H9 (cell line): ENCODE measurements at regions not wholly inside any gene's neighbourhood (a gene's known extent, or its start where the extent isn't known, plus 50 kb on each side); places are given as distances from the start of the nearest gene placed in this dataset.

Experiments
- DNase-seq: peaks from one replicate; pipeline ENCODE4 v3.0.0-alpha.2; 2017
- H2AFZ ChIP-seq: one replicate; pipeline ENCODE4 v1.6.1; 2013; ENCODE audit warnings: mild to moderate bottlenecking, low read length, control low read depth, moderate library complexity
- H2AK5ac ChIP-seq: 2 replicates; pipeline ENCODE4 v1.6.1; 2013; ENCODE audit warnings: low read length, control low read depth, mixed read lengths; ENCODE audit not compliant: insufficient read length
- H2BK120ac ChIP-seq: one replicate; pipeline ENCODE4 v1.6.1; 2013; ENCODE audit warnings: low read depth, mild to moderate bottlenecking, low read length, control low read depth, inconsistent platforms; ENCODE audit not compliant: poor library complexity, severe bottlenecking
- H2BK12ac ChIP-seq: 2 replicates; pipeline ENCODE4 v1.6.1; 2013; ENCODE audit warnings: low read length, control low read depth, mixed read lengths, low read depth; ENCODE audit not compliant: insufficient read length
- H2BK15ac ChIP-seq: 2 replicates; pipeline ENCODE4 v1.6.1; 2013; ENCODE audit warnings: low read depth, low read length, control low read depth
- H2BK20ac ChIP-seq: one replicate; pipeline ENCODE4 v1.6.1; 2013; ENCODE audit warnings: low read depth, mild to moderate bottlenecking, low read length, control low read depth, inconsistent platforms; ENCODE audit not compliant: poor library complexity, severe bottlenecking
- H2BK5ac ChIP-seq: 2 replicates; pipeline ENCODE4 v1.6.1; 2013; ENCODE audit warnings: low read length, control low read depth, mixed read lengths; ENCODE audit not compliant: insufficient read length
- H3K14ac ChIP-seq: 2 replicates; pipeline ENCODE4 v1.6.1; 2013; ENCODE audit warnings: low read length, control low read depth; ENCODE audit not compliant: insufficient read depth
- H3K18ac ChIP-seq: 2 replicates; pipeline ENCODE4 v1.6.1; 2013; ENCODE audit warnings: low read depth, mild to moderate bottlenecking, mixed read lengths, low read length, control low read depth; ENCODE audit not compliant: insufficient read length
- H3K23ac ChIP-seq: 2 replicates; pipeline ENCODE4 v1.6.1; 2013; ENCODE audit warnings: low read length, control low read depth, mixed read lengths, low read depth; ENCODE audit not compliant: insufficient read length
- H3K23me2 ChIP-seq: 2 replicates; pipeline ENCODE4 v1.6.1; 2013; ENCODE audit warnings: low read depth, mild to moderate bottlenecking, mixed read lengths, low read length, control low read depth; ENCODE audit not compliant: insufficient read length, poor library complexity, severe bottlenecking
- H3K27ac ChIP-seq: 2 replicates; pipeline ENCODE4 v1.5.1; 2013; ENCODE audit warnings: low read length, control low read depth, mixed read lengths, low read depth; ENCODE audit not compliant: insufficient read length
- H3K27me3 ChIP-seq: 2 replicates; pipeline ENCODE4 v1.6.1; 2013; ENCODE audit warnings: low read length, control low read depth, inconsistent platforms; ENCODE audit not compliant: insufficient read depth
- H3K4ac ChIP-seq: 2 replicates; pipeline ENCODE4 v1.6.1; 2013; ENCODE audit warnings: low read depth, mild to moderate bottlenecking, control low read depth, inconsistent platforms, low read length, moderate library complexity
- H3K4me1 ChIP-seq: 2 replicates; pipeline ENCODE4 v1.6.1; 2013; ENCODE audit warnings: low read length, control low read depth, inconsistent platforms; ENCODE audit not compliant: insufficient read depth
- H3K4me2 ChIP-seq: 2 replicates; pipeline ENCODE4 v1.6.1; 2013; ENCODE audit warnings: low read length, control low read depth, mixed read lengths; ENCODE audit not compliant: insufficient read length, insufficient read depth
- H3K56ac ChIP-seq: 2 replicates; pipeline ENCODE4 v1.6.1; 2013; ENCODE audit warnings: low read depth, mild to moderate bottlenecking, mixed read lengths, low read length, control low read depth; ENCODE audit not compliant: insufficient read length
- H3K79me1 ChIP-seq: 2 replicates; pipeline ENCODE4 v1.6.1; 2013; ENCODE audit warnings: low read depth, mild to moderate bottlenecking, moderate library complexity, low read length, control low read depth, inconsistent platforms; ENCODE audit not compliant: insufficient read depth, poor library complexity, severe bottlenecking
- H3K79me2 ChIP-seq: 2 replicates; pipeline ENCODE4 v1.6.1; 2013; ENCODE audit warnings: low read length, control low read depth, inconsistent platforms; ENCODE audit not compliant: insufficient read depth
- H3K9ac ChIP-seq: 2 replicates; pipeline ENCODE4 v1.6.1; 2013; ENCODE audit warnings: low read length, control low read depth, mixed read lengths; ENCODE audit not compliant: insufficient read length; ENCODE audit errors: extremely low read depth
- H3K9me3 ChIP-seq: one replicate; pipeline ENCODE4 v1.6.1; 2013; ENCODE audit warnings: low read depth, low read length, inconsistent platforms; ENCODE audit not compliant: control insufficient read depth
- H3T11ph ChIP-seq: one replicate; pipeline ENCODE4 v1.6.1; 2013; ENCODE audit warnings: mild to moderate bottlenecking, low read length, control low read depth, inconsistent platforms
- H4K20me1 ChIP-seq: one replicate; pipeline ENCODE4 v1.6.1; 2013; ENCODE audit not compliant: control insufficient read depth, insufficient read length, insufficient read depth
- H4K5ac ChIP-seq: 2 replicates; pipeline ENCODE4 v1.6.1; 2013; ENCODE audit warnings: low read depth, mild to moderate bottlenecking, mixed read lengths, low read length, control low read depth; ENCODE audit not compliant: insufficient read length
- H4K8ac ChIP-seq: replicated peaks from 2 replicates; pipeline ENCODE4 v1.6.1; 2013; ENCODE audit warnings: low read length, control low read depth, mixed read lengths, low read depth; ENCODE audit not compliant: insufficient read length
- H4K91ac ChIP-seq: 2 replicates; pipeline ENCODE4 v1.6.1; 2013; ENCODE audit warnings: low read depth, mild to moderate bottlenecking, moderate library complexity, mixed read lengths, low read length, control low read depth; ENCODE audit not compliant: insufficient read length
- H3K27ac Mint-ChIP-seq, 3 experiments: 2 replicates in 2 of 3; 3 replicates in 1 of 3; pipeline ENCODE4 v1.8.0; 2020 to 2021; ENCODE audit warnings: mixed read lengths in 3 of 3, mild to moderate bottlenecking in 1 of 3, moderate library complexity in 1 of 3
- H3K27me3 Mint-ChIP-seq: 2 replicates; pipeline ENCODE4 v1.8.0; 2021; ENCODE audit warnings: low read depth, mild to moderate bottlenecking, moderate library complexity, mixed read lengths
- H3K36me3 Mint-ChIP-seq, 3 experiments: 2 replicates in 2 of 3; 3 replicates in 1 of 3; pipeline ENCODE4 v1.8.0; 2020 to 2021; ENCODE audit warnings: low read depth in 3 of 3, mixed read lengths in 3 of 3; ENCODE audit not compliant: insufficient read depth in 1 of 3
- H3K4me1 Mint-ChIP-seq, 2 experiments: 2 replicates each; pipeline ENCODE4 v1.8.0; 2020; ENCODE audit warnings: mixed read lengths in 2 of 2
- H3K4me3 Mint-ChIP-seq, 2 experiments: 2 replicates in 1 of 2; 3 replicates in 1 of 2; pipeline ENCODE4 v1.8.0; 2020 to 2021; ENCODE audit warnings: mild to moderate bottlenecking in 2 of 2, mixed read lengths in 2 of 2, moderate library complexity in 1 of 2
- H3K9me3 Mint-ChIP-seq, 2 experiments: 2 replicates in 1 of 2; 3 replicates in 1 of 2; pipeline ENCODE4 v1.8.0; 2020; ENCODE audit warnings: mild to moderate bottlenecking in 2 of 2, mixed read lengths in 2 of 2, moderate library complexity in 1 of 2
- CTCF ChIP-seq: fragments of 200-600 bp; sonication (generic); conservative IDR thresholded peaks from 3 replicates; pipeline ENCODE4 v1.8.0; 2021; ENCODE audit warnings: antibody characterized with exemption, mild to moderate bottlenecking
- WGBS: extraction: QIAGEN DNeasy Blood & Tissue Kit; methylation state at CpG from one replicate; pipeline ENCODE4 v1.1.7; 2013; ENCODE audit warnings: missing lambda C conversion rate, low lambda C conversion rate, mixed read lengths; ENCODE audit not compliant: insufficient read length; ENCODE audit errors: extremely low coverage; 5-methylcytosine and 5-hydroxymethylcytosine counted together

- no peaks in the 10 kb centered on the region for H3K79me1 ChIP-seq
- no peak overlapping the region for H2AFZ ChIP-seq
- no peak overlapping the region for H3T11ph ChIP-seq
- no peak overlapping the region for H3K4me3 Mint-ChIP-seq
- H4K20me1 ChIP-seq: no peaks in the 10 kb centered on the region
- no peaks in the 10 kb centered on the region for H3K23me2 ChIP-seq
- H2BK15ac ChIP-seq: no peak overlapping the region
- no peak overlapping the region for H2BK20ac ChIP-seq
- H2BK12ac ChIP-seq: no peak overlapping the region
- no peak overlapping the region for H2BK120ac ChIP-seq
- no peak overlapping the region for H3K18ac ChIP-seq
- no peak overlapping the region for H3K14ac ChIP-seq
- H3K4me2 ChIP-seq: no peak overlapping the region
- no peaks in the 10 kb centered on the region for H3K9me3 ChIP-seq
- no peak overlapping the region for H4K5ac ChIP-seq
- H3K56ac ChIP-seq: no peak overlapping the region
- H2BK5ac ChIP-seq: no peak overlapping the region
- no peak overlapping the region for H4K91ac ChIP-seq
- no peaks in the 10 kb centered on the region for H3K4me1 Mint-ChIP-seq
- no peaks in the 10 kb centered on the region for H3K27me3 ChIP-seq
- H2AK5ac ChIP-seq: no peak overlapping the region
- WGBS: no CpG with 5 or more reads among the region's 5 CpGs
- H3K27me3 Mint-ChIP-seq: no peaks in the 10 kb centered on the region
- no peaks in the 10 kb centered on the region for H3K79me2 ChIP-seq
- no peak overlapping the region for H3K4ac ChIP-seq
- H4K8ac ChIP-seq: no peak overlapping the region
- no peak overlapping the region for H3K9ac ChIP-seq
- H3K36me3 Mint-ChIP-seq: no peaks in the 10 kb centered on the region
- H3K27ac Mint-ChIP-seq: no peak overlapping the region
- TF ChIP-seq CTCF: no peak
- no peak overlapping the region for H3K23ac ChIP-seq
- no peaks in the 10 kb centered on the region for H3K4me1 ChIP-seq
- no peak for DNase-seq
- H3K9me3 Mint-ChIP-seq: 0 out of 5 replicates have a peak, but pooled peaks cover 0 to 2% of the 10 kb centered on the region in 2 experiments
- H3K27ac ChIP-seq: no peak overlapping the region
Measured at GRCh38 chr2:184268900-184269477, 329.3 kb upstream of the ZNF804A start.
